ENCODE measurements at regions not wholly inside any gene's neighbourhood (a gene's known extent, or its start where the extent isn't known, plus 50 kb on each side); places are given as distances from the start of the nearest gene placed in this dataset.

GRCh38 chr5:173761178-173761513 lies 127.0 kb upstream of the CPEB4 start:
- no peaks in the 10 kb centered on the region for H3K36me3 ChIP-seq (ENCODE audit: control insufficient read depth, insufficient read depth, low read length)
- no peak overlapping the region for H3K4me3 ChIP-seq (ENCODE audit: low read depth, low read length)
- TF ChIP-seq CTCF (IDR thresholded peaks at IDR 0.05; ENCODE audit: insufficient read depth, low read length, poor library complexity, severe bottlenecking) = no peak
- peaks cover 3% of the 10 kb centered on the region for H3K27me3 ChIP-seq (ENCODE audit: control insufficient read depth, insufficient read depth, low read length)
- DNase-seq (ENCODE audit: low read depth) = no peak

GRCh38 chr5:173762045-173762444 lies 126.1 kb upstream of the CPEB4 start:
- no peak for TF ChIP-seq CTCF (IDR thresholded peaks at IDR 0.05; ENCODE audit: insufficient read depth, low read length, poor library complexity, severe bottlenecking)
- no peak for DNase-seq (ENCODE audit: low read depth)
- no peak overlapping the region for H3K4me3 ChIP-seq (ENCODE audit: low read depth, low read length)
- H3K27me3 ChIP-seq (ENCODE audit: control insufficient read depth, insufficient read depth, low read length) = no peaks in the 10 kb centered on the region
- no peaks in the 10 kb centered on the region for H3K36me3 ChIP-seq (ENCODE audit: control insufficient read depth, insufficient read depth, low read length)

GRCh38 chr5:173762930-173763329 lies 125.2 kb upstream of the CPEB4 start:
- H3K4me3 ChIP-seq (ENCODE audit: low read depth, low read length) = no peak overlapping the region
- no peaks in the 10 kb centered on the region for H3K27me3 ChIP-seq (ENCODE audit: control insufficient read depth, insufficient read depth, low read length)
- peak; percentile 42 for DNase-seq (ENCODE audit: low read depth)
- no peaks in the 10 kb centered on the region for H3K36me3 ChIP-seq (ENCODE audit: control insufficient read depth, insufficient read depth, low read length)
- TF ChIP-seq CTCF (IDR thresholded peaks at IDR 0.05; ENCODE audit: insufficient read depth, low read length, poor library complexity, severe bottlenecking) = no peak

GRCh38 chr5:173763410-173763809 lies 124.7 kb upstream of the CPEB4 start:
- H3K36me3 ChIP-seq (ENCODE audit: control insufficient read depth, insufficient read depth, low read length) = no peaks in the 10 kb centered on the region
- no peak for DNase-seq (ENCODE audit: low read depth)
- no peaks in the 10 kb centered on the region for H3K27me3 ChIP-seq (ENCODE audit: control insufficient read depth, insufficient read depth, low read length)
- TF ChIP-seq CTCF (IDR thresholded peaks at IDR 0.05; ENCODE audit: insufficient read depth, low read length, poor library complexity, severe bottlenecking) = no peak
- H3K4me3 ChIP-seq (ENCODE audit: low read depth, low read length) = no peak overlapping the region

- no peaks in the 10 kb centered on the region for H3K36me3 ChIP-seq (ENCODE audit: control insufficient read depth, insufficient read depth, low read length)
- DNase-seq (ENCODE audit: low read depth) = peak; percentile 94
- no peaks in the 10 kb centered on the region for H3K27me3 ChIP-seq (ENCODE audit: control insufficient read depth, insufficient read depth, low read length)
- no peak for TF ChIP-seq CTCF (IDR thresholded peaks at IDR 0.05; ENCODE audit: insufficient read depth, low read length, poor library complexity, severe bottlenecking)
- H3K4me3 ChIP-seq (ENCODE audit: low read depth, low read length) = no peak overlapping the region
Measured at GRCh38 chr5:173764332-173765028, 123.7 kb upstream of the CPEB4 start.

GRCh38 chr5:173765029-173765644 lies 123.0 kb upstream of the CPEB4 start:
- H3K27me3 ChIP-seq (ENCODE audit: control insufficient read depth, insufficient read depth, low read length) = no peaks in the 10 kb centered on the region
- TF ChIP-seq CTCF (IDR thresholded peaks at IDR 0.05; ENCODE audit: insufficient read depth, low read length, poor library complexity, severe bottlenecking) = no peak
- no peak overlapping the region for H3K4me3 ChIP-seq (ENCODE audit: low read depth, low read length)
- DNase-seq (ENCODE audit: low read depth) = no peak
- no peaks in the 10 kb centered on the region for H3K36me3 ChIP-seq (ENCODE audit: control insufficient read depth, insufficient read depth, low read length)

All from kidney epithelial cell (primary cell).